Parathyroid adenoma (tissue), 2 donors: ENCODE measurements at regions not wholly inside any gene's neighbourhood (a gene's known extent, or its start where the extent isn't known, plus 50 kb on each side); places are given as distances from the start of the nearest gene placed in this dataset.

Experiments used
- H2AFZ ChIP-seq: fragments of 300-600 bp; sonication (generic); one replicate; pipeline ENCODE4 v1.7.0; 2017; ENCODE audit warnings: antibody characterized with exemption, mild to moderate bottlenecking
- H3K27ac ChIP-seq: fragments of 300-600 bp; sonication (generic); one replicate; pipeline ENCODE4 v1.7.0; 2017
- H3K27me3 ChIP-seq: fragments of 300-600 bp; sonication (generic); one replicate; pipeline ENCODE4 v1.7.0; 2017; ENCODE audit warnings: low read length; ENCODE audit not compliant: control insufficient read depth, insufficient read depth
- H3K36me3 ChIP-seq: fragments of 300-600 bp; sonication (generic); one replicate; pipeline ENCODE4 v1.7.0; 2017; ENCODE audit warnings: low read length; ENCODE audit not compliant: control insufficient read depth, insufficient read depth
- H3K4me1 ChIP-seq: fragments of 300-600 bp; sonication (generic); one replicate; pipeline ENCODE4 v1.7.0; 2017; ENCODE audit warnings: control low read depth
- H3K4me2 ChIP-seq: fragments of 300-600 bp; sonication (generic); one replicate; pipeline ENCODE4 v1.7.0; 2017; ENCODE audit warnings: low read length
- H3K4me3 ChIP-seq: fragments of 300-600 bp; sonication (generic); one replicate; pipeline ENCODE4 v1.7.0; 2017; ENCODE audit warnings: low read depth, low read length
- H3K79me2 ChIP-seq: fragments of 300-600 bp; sonication (generic); one replicate; pipeline ENCODE4 v1.7.0; 2017; ENCODE audit warnings: control low read depth
- H3K9ac ChIP-seq: fragments of 300-600 bp; sonication (generic); one replicate; pipeline ENCODE4 v1.7.0; 2017; ENCODE audit warnings: mild to moderate bottlenecking
- H3K9me3 ChIP-seq: fragments of 300-600 bp; sonication (generic); one replicate; pipeline ENCODE4 v1.7.0; 2017; ENCODE audit warnings: low read length; ENCODE audit not compliant: control insufficient read depth
- CTCF ChIP-seq: fragments of 300-600 bp; sonication (generic); IDR thresholded peaks from one replicate; pipeline ENCODE4 v1.7.0; 2017; ENCODE audit warnings: antibody characterized with exemption, mild to moderate bottlenecking
- donor health status: primary hyperparathyroidism.

- Histone ChIP-seq H3K9me3 (no peaks in the 10 kb centered on the region), H3K36me3 (no peaks in the 10 kb centered on the region), H2AFZ (no peak overlapping the region), H3K27ac (no peak overlapping the region), H3K4me1 (no peaks in the 10 kb centered on the region), H3K79me2 (no peaks in the 10 kb centered on the region), H3K27me3 (no peaks in the 10 kb centered on the region), H3K4me2 (no peak overlapping the region), H3K4me3 (no peak overlapping the region), H3K9ac (no peak overlapping the region)
- no peak for TF ChIP-seq CTCF
Measured at GRCh38 chr3:3685721-3686120, 113.5 kb upstream of the LRRN1 start.

- Histone ChIP-seq H3K4me3 (no peak overlapping the region), H3K4me2 (no peak overlapping the region), H3K4me1 (peaks cover 10% of the 10 kb centered on the region), H3K27me3 (no peaks in the 10 kb centered on the region), H2AFZ (no peak overlapping the region), H3K9ac (no peak overlapping the region), H3K27ac (no peak overlapping the region), H3K9me3 (no peaks in the 10 kb centered on the region), H3K79me2 (no peaks in the 10 kb centered on the region), H3K36me3 (no peaks in the 10 kb centered on the region)
- TF ChIP-seq CTCF = no peak
Measured at GRCh38 chr3:3683261-3683660, 116.0 kb upstream of the LRRN1 start.

- Histone ChIP-seq H3K36me3 (no peaks in the 10 kb centered on the region), H3K4me1 (peaks cover 19% of the 10 kb centered on the region), H3K27ac (peak overlapping the region; percentile 71), H3K9me3 (no peaks in the 10 kb centered on the region), H3K27me3 (no peaks in the 10 kb centered on the region), H3K4me2 (no peak overlapping the region), H3K9ac (no peak overlapping the region), H2AFZ (peak overlapping the region; percentile 45), H3K4me3 (no peak overlapping the region), H3K79me2 (no peaks in the 10 kb centered on the region)
- no peak for TF ChIP-seq CTCF
Measured at GRCh38 chr3:3675801-3676200, 123.4 kb upstream of the LRRN1 start.

- Histone ChIP-seq H3K4me3 (no peak overlapping the region), H3K9me3 (no peaks in the 10 kb centered on the region), H3K27ac (peak overlapping the region; percentile 71), H3K79me2 (no peaks in the 10 kb centered on the region), H3K9ac (no peak overlapping the region), H3K36me3 (no peaks in the 10 kb centered on the region), H3K27me3 (no peaks in the 10 kb centered on the region), H3K4me2 (no peak overlapping the region), H2AFZ (peak overlapping the region; percentile 45), H3K4me1 (peaks cover 19% of the 10 kb centered on the region)
- no peak for TF ChIP-seq CTCF
Measured at GRCh38 chr3:3675186-3675585, 124.0 kb upstream of the LRRN1 start.

GRCh38 chr3:3666664-3667063, 132.6 kb upstream of the LRRN1 start:
- H3K27me3 ChIP-seq = no peaks in the 10 kb centered on the region
- no peaks in the 10 kb centered on the region for H3K36me3 ChIP-seq
- H3K4me1 ChIP-seq = peaks cover 13% of the 10 kb centered on the region
- no peak overlapping the region for H3K4me3 ChIP-seq
- H2AFZ ChIP-seq = peak overlapping the region; percentile 81
- H3K79me2 ChIP-seq = no peaks in the 10 kb centered on the region
- H3K9me3 ChIP-seq = no peaks in the 10 kb centered on the region
- no peak overlapping the region for H3K9ac ChIP-seq
- H3K4me2 ChIP-seq = no peak overlapping the region
- TF ChIP-seq CTCF = no peak
- peak overlapping the region; percentile 26 for H3K27ac ChIP-seq
